Transverse colon (tissue), 4 donors: ENCODE measurements at regions not wholly inside any gene's neighbourhood (a gene's known extent, or its start where the extent isn't known, plus 50 kb on each side); places are given as distances from the start of the nearest gene placed in this dataset.

Experiments
- DNase-seq: peaks from one replicate; pipeline ENCODE4 v3.0.0-alpha.2; 2019
- H3K27ac ChIP-seq, 4 donors: fragments of 200-600 bp; sonication (generic); 2 replicates each; pipeline ENCODE4 v1.5.1; 2016 to 2018; ENCODE audit warnings: inconsistent platforms in 4 of 4
- H3K27me3 ChIP-seq: fragments of 200-600 bp; sonication (generic); 2 replicates; pipeline ENCODE4 v1.5.1; 2017; ENCODE audit warnings: inconsistent platforms
- H3K36me3 ChIP-seq, 4 donors: fragments of 200-600 bp; sonication (generic); 2 replicates each; pipeline ENCODE4 v1.5.1; 2017 to 2019; ENCODE audit warnings: inconsistent platforms in 4 of 4
- H3K4me1 ChIP-seq, 4 donors: fragments of 200-600 bp; sonication (generic); 2 replicates each; pipeline ENCODE4 v1.5.1; 2017 to 2020; ENCODE audit warnings: inconsistent platforms in 4 of 4
- H3K4me3 ChIP-seq, 4 donors: fragments of 200-600 bp; sonication (generic); 1 replicate in 1 of 4; 2 replicates in 3 of 4; pipeline versions ENCODE4 v1.5.1 to v1.6.1; 2017 to 2019; ENCODE audit warnings: inconsistent platforms in 4 of 4
- H3K9me3 ChIP-seq, 2 donors: fragments of 200-600 bp; sonication (generic); 2 replicates each; pipeline ENCODE4 v1.5.1; 2017 to 2019; ENCODE audit warnings: inconsistent platforms in 2 of 2
- EP300 ChIP-seq: sonication (generic); formaldehyde crosslinking; IDR thresholded peaks from one replicate; pipeline ENCODE4 v1.6.1; 2017; ENCODE audit warnings: antibody characterized with exemption, low read depth
- POLR2A ChIP-seq: fragments of 450-650 bp; IDR thresholded peaks from one replicate; pipeline ENCODE4 v1.6.1; 2016; ENCODE audit warnings: antibody characterized with exemption, mild to moderate bottlenecking, moderate library complexity
- POLR2AphosphoS5 ChIP-seq, 3 donors: sonication (generic); formaldehyde crosslinking; IDR thresholded peaks; one replicate each; pipeline ENCODE4 v1.6.1; 2016; ENCODE audit warnings: antibody characterized with exemption in 3 of 3
- WGBS, 2 donors: methylation state at CpG; one replicate each; pipeline ENCODE4 v1.1.5; 2018; ENCODE audit warnings: low coverage in 1 of 2; 5-methylcytosine and 5-hydroxymethylcytosine counted together
- in situ Hi-C, 4 donors: fragments of 200-750 bp; cut with MboI; loops; one replicate each; pipeline versions ENCODE4 v1.15.0 to v1.15.1; 2017; ENCODE audit warnings: low sequenced_read_pairs in 3 of 4, low pct_ligation_motif_present in 1 of 4, low pct_unique_long_range_greater_than_20kb in 1 of 4
- intact Hi-C: fragments of 100-400 bp; cut with DNase I; formaldehyde crosslinking; loops from one replicate; pipeline ENCODE4 v1.15.1; 2023; ENCODE audit warnings: low total_unique reads
- TF ChIP-seq, protein P1 (sequence below), 5 experiments: fragments of 200-600 bp in 3 of 5; fragments of 450-650 bp in 2 of 5; sonication (generic) in 3 of 5; IDR thresholded peaks; 1 replicate in 2 of 5; 2 replicates in 3 of 5; pipeline ENCODE4 v1.5.1; 2016 to 2017; ENCODE audit warnings: antibody characterized with exemption in 5 of 5, inconsistent platforms in 3 of 5, mild to moderate bottlenecking in 2 of 5, moderate library complexity in 1 of 5

DNA sequence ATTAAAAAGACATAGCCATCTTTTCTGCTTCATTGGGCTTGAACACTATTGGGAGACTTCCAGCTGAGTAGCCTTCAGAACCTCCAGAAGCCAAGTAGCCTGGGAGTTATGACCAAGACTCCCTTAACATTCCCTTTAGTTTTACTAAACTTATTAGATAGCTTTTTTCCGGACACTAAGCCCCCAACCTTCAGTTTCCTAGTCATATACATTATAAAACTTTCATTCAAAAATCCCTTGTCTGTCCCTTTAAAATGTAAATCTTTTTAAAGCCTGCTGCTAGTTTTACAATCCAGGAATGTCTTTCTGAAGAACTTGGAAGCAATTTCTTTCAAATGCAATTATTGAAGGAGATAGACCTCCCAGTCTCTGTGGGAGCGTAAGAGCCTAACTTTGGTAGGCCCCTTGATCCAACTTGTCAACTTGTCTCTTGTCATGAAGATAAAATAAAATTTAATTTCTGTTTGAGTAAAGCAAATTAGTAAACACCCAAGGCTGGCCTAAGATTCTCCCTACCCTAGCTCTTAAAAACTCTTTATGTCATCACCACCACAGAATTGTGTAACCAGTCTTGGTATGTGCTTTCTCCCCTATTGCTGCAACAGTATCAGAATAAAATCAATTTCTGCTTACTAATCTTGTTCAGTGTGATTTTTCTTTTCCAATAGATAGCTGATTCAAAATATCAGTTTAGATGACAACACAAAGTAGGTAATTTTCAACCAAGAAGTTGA is 796.2 kb downstream of the PLA2G4A start:
- intact Hi-C loops: no loop called here
- Histone ChIP-seq H3K27me3 (no peaks in the 10 kb centered on the region), H3K4me3 (no peak overlapping the region), H3K4me1 (no peaks in the 10 kb centered on the region), H3K36me3 (no peaks in the 10 kb centered on the region), H3K9me3 (no peaks in the 10 kb centered on the region), H3K27ac (no peak overlapping the region)
- no peak for DNase-seq
- TF ChIP-seq, protein P1, sequence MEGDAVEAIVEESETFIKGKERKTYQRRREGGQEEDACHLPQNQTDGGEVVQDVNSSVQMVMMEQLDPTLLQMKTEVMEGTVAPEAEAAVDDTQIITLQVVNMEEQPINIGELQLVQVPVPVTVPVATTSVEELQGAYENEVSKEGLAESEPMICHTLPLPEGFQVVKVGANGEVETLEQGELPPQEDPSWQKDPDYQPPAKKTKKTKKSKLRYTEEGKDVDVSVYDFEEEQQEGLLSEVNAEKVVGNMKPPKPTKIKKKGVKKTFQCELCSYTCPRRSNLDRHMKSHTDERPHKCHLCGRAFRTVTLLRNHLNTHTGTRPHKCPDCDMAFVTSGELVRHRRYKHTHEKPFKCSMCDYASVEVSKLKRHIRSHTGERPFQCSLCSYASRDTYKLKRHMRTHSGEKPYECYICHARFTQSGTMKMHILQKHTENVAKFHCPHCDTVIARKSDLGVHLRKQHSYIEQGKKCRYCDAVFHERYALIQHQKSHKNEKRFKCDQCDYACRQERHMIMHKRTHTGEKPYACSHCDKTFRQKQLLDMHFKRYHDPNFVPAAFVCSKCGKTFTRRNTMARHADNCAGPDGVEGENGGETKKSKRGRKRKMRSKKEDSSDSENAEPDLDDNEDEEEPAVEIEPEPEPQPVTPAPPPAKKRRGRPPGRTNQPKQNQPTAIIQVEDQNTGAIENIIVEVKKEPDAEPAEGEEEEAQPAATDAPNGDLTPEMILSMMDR (IDR thresholded peaks at IDR 0.05): no peak
- TF ChIP-seq POLR2AphosphoS5 (IDR thresholded peaks at IDR 0.05) (no peak), EP300 (no peak), POLR2A (no peak)
- in situ Hi-C loops: no loop called here
- WGBS, 2 donors: 61 to 68% methylated on average over 2 of the region's 2 CpGs

DNA sequence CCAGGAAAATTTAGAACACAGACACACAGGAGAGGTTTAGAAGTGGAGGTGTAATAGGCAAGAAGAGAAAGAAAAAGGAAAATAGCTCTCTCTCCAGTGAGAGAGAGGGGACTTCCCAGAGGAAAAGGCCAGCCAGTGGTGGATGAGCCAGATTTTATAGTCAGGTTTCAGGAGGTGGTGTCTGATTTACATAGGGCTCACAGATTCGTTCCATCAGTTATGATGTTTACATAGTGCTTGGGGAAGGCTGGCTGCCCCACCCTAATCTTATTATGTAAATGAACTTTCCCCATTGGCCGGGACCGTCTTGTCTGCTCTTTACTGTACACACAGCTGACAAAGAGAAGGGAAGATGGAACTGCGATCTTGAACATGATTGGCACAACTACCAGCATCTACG is 797.3 kb downstream of the PLA2G4A start:
- Histone ChIP-seq H3K27me3 (no peaks in the 10 kb centered on the region), H3K36me3 (no peaks in the 10 kb centered on the region), H3K27ac (no peak overlapping the region), H3K4me1 (no peaks in the 10 kb centered on the region), H3K9me3 (peaks cover 0 to 4% of the 10 kb centered on the region in 2 donors), H3K4me3 (no peak overlapping the region)
- 40 to 44% methylated on average over 5 of the region's 5 CpGs for WGBS, 2 donors
- intact Hi-C loops (no loop called here), in situ Hi-C loops (no loop called here)
- TF ChIP-seq, protein P1 (IDR thresholded peaks at IDR 0.05): no peak
- no peak for TF ChIP-seq POLR2A
- TF ChIP-seq EP300: no peak
- no peak for TF ChIP-seq POLR2AphosphoS5 (IDR thresholded peaks at IDR 0.05)
- no peak for DNase-seq

DNA sequence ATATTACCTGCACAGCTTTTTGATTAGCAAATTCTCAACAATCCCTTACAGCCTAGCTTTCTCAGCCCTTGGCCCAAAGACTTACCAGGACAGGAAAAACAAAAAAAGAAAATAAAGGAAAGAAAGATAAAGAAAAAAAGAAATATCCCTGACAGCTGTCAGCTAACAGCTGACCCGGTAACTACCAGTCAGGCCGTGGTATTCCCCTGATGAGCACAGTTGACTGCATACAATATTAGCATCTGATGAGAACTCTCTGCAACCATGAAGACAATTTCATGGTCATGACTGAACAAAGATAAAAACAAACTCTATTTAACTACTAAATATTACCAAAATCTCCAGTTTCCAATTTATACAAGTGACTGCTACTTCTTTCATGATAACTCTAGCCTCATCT is 798.8 kb downstream of the PLA2G4A start:
- H3K4me3 ChIP-seq: no peak overlapping the region
- in situ Hi-C loops: no loop called here
- H3K27me3 ChIP-seq: no peaks in the 10 kb centered on the region
- H3K9me3 ChIP-seq: peaks cover 0 to 4% of the 10 kb centered on the region in 2 donors
- no peak overlapping the region for H3K27ac ChIP-seq
- DNase-seq: no peak
- TF ChIP-seq, protein P1 (IDR thresholded peaks at IDR 0.05): no peak
- no peak for TF ChIP-seq EP300
- TF ChIP-seq POLR2AphosphoS5 (IDR thresholded peaks at IDR 0.05): no peak
- no peak for TF ChIP-seq POLR2A
- WGBS, 2 donors: 88 to 93% methylated on average over 2 of the region's 2 CpGs
- H3K36me3 ChIP-seq: no peaks in the 10 kb centered on the region
- no peaks in the 10 kb centered on the region for H3K4me1 ChIP-seq
- intact Hi-C loops: no loop called here

DNA sequence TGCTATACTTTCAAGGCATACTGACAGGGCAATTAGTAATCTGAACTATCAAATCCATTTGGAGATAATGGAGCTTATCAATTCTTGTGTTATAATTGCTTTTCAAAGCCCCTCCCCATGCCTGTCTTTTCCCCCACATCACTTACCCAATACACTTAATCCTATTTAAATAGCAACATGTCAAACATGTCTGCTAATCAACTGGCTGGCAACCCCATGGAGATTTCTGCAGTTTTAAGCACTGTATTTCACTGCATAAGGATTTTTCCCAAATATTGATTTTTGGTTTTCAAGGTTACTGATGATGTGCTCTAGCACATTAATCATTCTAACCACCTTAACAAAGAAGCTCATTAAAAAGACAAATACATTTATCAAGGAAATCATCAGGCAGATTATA is 800.3 kb downstream of the PLA2G4A start:
- intact Hi-C loops: no loop called here
- TF ChIP-seq, protein P1 (IDR thresholded peaks at IDR 0.05): no peak
- TF ChIP-seq POLR2AphosphoS5 (IDR thresholded peaks at IDR 0.05): no peak
- TF ChIP-seq POLR2A: no peak
- no peak for TF ChIP-seq EP300
- Histone ChIP-seq H3K4me3 (no peak overlapping the region), H3K36me3 (no peaks in the 10 kb centered on the region), H3K9me3 (peaks cover 0 to 4% of the 10 kb centered on the region in 2 donors), H3K4me1 (no peaks in the 10 kb centered on the region), H3K27me3 (no peaks in the 10 kb centered on the region), H3K27ac (no peak overlapping the region)
- in situ Hi-C loops: no loop called here
- DNase-seq: no peak
